HEK293 (cell line): ENCODE measurements at regions not wholly inside any gene's neighbourhood (a gene's known extent, or its start where the extent isn't known, plus 50 kb on each side); places are given as distances from the start of the nearest gene placed in this dataset.

Source experiments
- FEZF1 ChIP-seq: fragments of 450-650 bp; formaldehyde crosslinking; IDR thresholded peaks from 2 replicates; pipeline ENCODE4 v1.5.1; 2016; ENCODE audit warnings: missing biosample characterization, missing genetic modification characterization
- KLF10 ChIP-seq: fragments of 450-650 bp; IDR thresholded peaks from 2 replicates; pipeline ENCODE4 v1.5.1; 2018; ENCODE audit warnings: missing biosample characterization, mild to moderate bottlenecking, missing genetic modification characterization
- KLF16 ChIP-seq: fragments of 450-650 bp; formaldehyde crosslinking; IDR thresholded peaks from 2 replicates; pipeline ENCODE4 v1.5.1; 2017; ENCODE audit warnings: missing biosample characterization, missing genetic modification characterization
- KLF8 ChIP-seq: fragments of 450-650 bp; formaldehyde crosslinking; IDR thresholded peaks from 2 replicates; pipeline ENCODE4 v1.5.1; 2016; ENCODE audit warnings: missing biosample characterization, missing genetic modification characterization
- PRDM1 ChIP-seq: fragments of 450-650 bp; formaldehyde crosslinking; IDR thresholded peaks from 2 replicates; pipeline ENCODE4; 2016; ENCODE audit warnings: missing biosample characterization, missing genetic modification characterization
- TRIM28 ChIP-seq: IDR thresholded peaks from 2 replicates; pipeline ENCODE4 v1.6.1; 2011; ENCODE audit warnings: low read length, control low read depth, borderline replicate concordance
- ZBTB17 ChIP-seq: fragments of 450-650 bp; formaldehyde crosslinking; IDR thresholded peaks from 2 replicates; pipeline ENCODE4 v1.5.1; 2016; ENCODE audit warnings: missing biosample characterization, missing genetic modification characterization
- ZBTB8A ChIP-seq: fragments of 450-650 bp; formaldehyde crosslinking; IDR thresholded peaks from 2 replicates; pipeline ENCODE4 v1.5.1; 2016; ENCODE audit warnings: missing biosample characterization, missing genetic modification characterization
- ZNF112 ChIP-seq: fragments of 450-650 bp; formaldehyde crosslinking; IDR thresholded peaks from 2 replicates; pipeline ENCODE4 v1.5.0; 2017; ENCODE audit warnings: missing biosample characterization, missing genetic modification characterization
- ZNF184 ChIP-seq: fragments of 450-650 bp; IDR thresholded peaks from 2 replicates; pipeline ENCODE4 v1.5.1; 2018; ENCODE audit warnings: missing biosample characterization, mild to moderate bottlenecking, missing genetic modification characterization
- ZNF19 ChIP-seq: fragments of 450-650 bp; formaldehyde crosslinking; IDR thresholded peaks from 2 replicates; pipeline ENCODE4; 2016; ENCODE audit warnings: missing biosample characterization, missing genetic modification characterization, low read depth
- ZNF223 ChIP-seq: fragments of 450-650 bp; formaldehyde crosslinking; IDR thresholded peaks from 2 replicates; pipeline ENCODE4 v1.5.1; 2016; ENCODE audit warnings: missing biosample characterization, missing genetic modification characterization
- ZNF239 ChIP-seq: fragments of 450-650 bp; formaldehyde crosslinking; IDR thresholded peaks from 2 replicates; pipeline ENCODE4 v1.5.1; 2016; ENCODE audit warnings: missing biosample characterization, missing genetic modification characterization
- ZNF510 ChIP-seq: fragments of 450-650 bp; formaldehyde crosslinking; IDR thresholded peaks from 2 replicates; pipeline ENCODE4 v1.5.1; 2018; ENCODE audit warnings: mild to moderate bottlenecking, missing genetic modification characterization, missing biosample characterization; ENCODE audit not compliant: insufficient replicate concordance
- ZNF521 ChIP-seq: fragments of 450-650 bp; formaldehyde crosslinking; IDR thresholded peaks from 2 replicates; pipeline ENCODE4 v1.5.1; 2017; ENCODE audit warnings: missing biosample characterization, mild to moderate bottlenecking, missing genetic modification characterization
- ZNF660 ChIP-seq: fragments of 450-650 bp; IDR thresholded peaks from 2 replicates; pipeline ENCODE4 v1.5.1; 2018; ENCODE audit warnings: missing biosample characterization, mild to moderate bottlenecking, missing genetic modification characterization
- ZNF843 ChIP-seq: fragments of 450-650 bp; formaldehyde crosslinking; IDR thresholded peaks from 2 replicates; pipeline ENCODE4 v1.5.1; 2016; ENCODE audit warnings: missing biosample characterization, missing genetic modification characterization
- TF ChIP-seq, protein P1 (sequence below): fragments of 450-650 bp; formaldehyde crosslinking; IDR thresholded peaks from 2 replicates; pipeline ENCODE4 v1.5.1; 2016; ENCODE audit warnings: missing biosample characterization, missing genetic modification characterization, low read depth
- TF ChIP-seq, protein P2 (sequence below): fragments of 450-650 bp; formaldehyde crosslinking; conservative IDR thresholded peaks from 2 replicates; pipeline ENCODE4 v1.5.1; 2016; ENCODE audit warnings: low read depth, missing biosample characterization, missing genetic modification characterization
- TF ChIP-seq, protein P3 (sequence below): fragments of 450-650 bp; formaldehyde crosslinking; IDR thresholded peaks from 2 replicates; pipeline ENCODE4 v1.5.1; 2016; ENCODE audit warnings: missing biosample characterization, missing genetic modification characterization
- TF ChIP-seq, protein P4 (sequence below): sonication (generic); formaldehyde crosslinking; IDR thresholded peaks from 2 replicates; pipeline ENCODE4 v1.8.1; 2022; ENCODE audit warnings: mild to moderate bottlenecking, moderate library complexity, missing genetic modification reagents
- TF ChIP-seq, protein P5 (sequence below): fragments of 450-650 bp; formaldehyde crosslinking; IDR thresholded peaks from 2 replicates; pipeline ENCODE4 v1.5.1; 2016; ENCODE audit warnings: missing biosample characterization, missing genetic modification characterization
- TF ChIP-seq, protein P6 (sequence below): fragments of 450-650 bp; formaldehyde crosslinking; IDR thresholded peaks from 2 replicates; pipeline ENCODE4 v1.5.1; 2017; ENCODE audit warnings: missing biosample characterization, missing genetic modification characterization

DNA sequence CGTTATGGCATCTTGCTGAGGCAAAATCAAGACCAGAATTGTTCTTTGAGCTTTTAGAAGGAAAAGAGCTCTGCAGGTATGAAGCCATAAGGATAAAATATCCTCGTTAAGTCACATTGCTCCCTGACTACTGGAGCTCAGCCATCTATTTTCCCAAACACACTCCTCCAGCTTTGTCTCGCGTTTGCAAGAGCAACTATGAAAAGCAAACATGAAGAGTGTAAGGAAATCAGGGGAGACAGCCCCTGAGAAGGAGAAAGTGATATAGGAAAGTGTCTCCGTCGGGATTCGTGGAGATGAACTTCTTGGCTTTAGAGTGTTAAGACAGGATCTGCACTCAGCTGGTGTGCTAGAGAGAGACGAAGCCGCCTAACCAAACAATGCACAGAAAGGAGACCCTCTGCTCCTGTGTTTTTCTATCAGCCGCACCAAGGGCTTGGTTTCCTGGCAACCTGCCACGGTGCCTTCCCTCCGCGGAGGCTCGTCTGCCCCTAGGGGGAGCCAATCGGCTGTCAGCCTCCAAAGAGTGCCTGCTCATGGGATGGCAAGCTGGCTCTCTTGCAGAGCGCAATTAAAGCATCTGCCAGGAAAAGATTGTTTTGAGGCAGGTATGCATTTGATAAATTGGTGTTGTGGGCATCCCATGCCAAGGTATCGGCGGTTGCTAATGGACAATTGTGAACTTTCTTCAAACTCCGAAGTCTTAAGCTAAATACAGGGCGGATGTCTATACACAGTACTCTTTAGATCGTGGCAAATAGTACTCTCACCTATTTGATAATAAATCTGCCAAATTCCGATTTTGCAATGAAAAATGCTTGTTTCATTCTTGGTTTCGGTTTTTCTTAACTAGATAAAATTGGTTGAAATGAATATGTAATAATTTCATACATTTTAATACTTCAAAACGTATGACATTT, 603.2 kb downstream of the RNF144B start (continued):
- TF ChIP-seq, protein P1, sequence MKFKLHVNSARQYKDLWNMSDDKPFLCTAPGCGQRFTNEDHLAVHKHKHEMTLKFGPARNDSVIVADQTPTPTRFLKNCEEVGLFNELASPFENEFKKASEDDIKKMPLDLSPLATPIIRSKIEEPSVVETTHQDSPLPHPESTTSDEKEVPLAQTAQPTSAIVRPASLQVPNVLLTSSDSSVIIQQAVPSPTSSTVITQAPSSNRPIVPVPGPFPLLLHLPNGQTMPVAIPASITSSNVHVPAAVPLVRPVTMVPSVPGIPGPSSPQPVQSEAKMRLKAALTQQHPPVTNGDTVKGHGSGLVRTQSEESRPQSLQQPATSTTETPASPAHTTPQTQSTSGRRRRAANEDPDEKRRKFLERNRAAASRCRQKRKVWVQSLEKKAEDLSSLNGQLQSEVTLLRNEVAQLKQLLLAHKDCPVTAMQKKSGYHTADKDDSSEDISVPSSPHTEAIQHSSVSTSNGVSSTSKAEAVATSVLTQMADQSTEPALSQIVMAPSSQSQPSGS (tag by site-specific recombination): no peak
- TF ChIP-seq, protein P2, sequence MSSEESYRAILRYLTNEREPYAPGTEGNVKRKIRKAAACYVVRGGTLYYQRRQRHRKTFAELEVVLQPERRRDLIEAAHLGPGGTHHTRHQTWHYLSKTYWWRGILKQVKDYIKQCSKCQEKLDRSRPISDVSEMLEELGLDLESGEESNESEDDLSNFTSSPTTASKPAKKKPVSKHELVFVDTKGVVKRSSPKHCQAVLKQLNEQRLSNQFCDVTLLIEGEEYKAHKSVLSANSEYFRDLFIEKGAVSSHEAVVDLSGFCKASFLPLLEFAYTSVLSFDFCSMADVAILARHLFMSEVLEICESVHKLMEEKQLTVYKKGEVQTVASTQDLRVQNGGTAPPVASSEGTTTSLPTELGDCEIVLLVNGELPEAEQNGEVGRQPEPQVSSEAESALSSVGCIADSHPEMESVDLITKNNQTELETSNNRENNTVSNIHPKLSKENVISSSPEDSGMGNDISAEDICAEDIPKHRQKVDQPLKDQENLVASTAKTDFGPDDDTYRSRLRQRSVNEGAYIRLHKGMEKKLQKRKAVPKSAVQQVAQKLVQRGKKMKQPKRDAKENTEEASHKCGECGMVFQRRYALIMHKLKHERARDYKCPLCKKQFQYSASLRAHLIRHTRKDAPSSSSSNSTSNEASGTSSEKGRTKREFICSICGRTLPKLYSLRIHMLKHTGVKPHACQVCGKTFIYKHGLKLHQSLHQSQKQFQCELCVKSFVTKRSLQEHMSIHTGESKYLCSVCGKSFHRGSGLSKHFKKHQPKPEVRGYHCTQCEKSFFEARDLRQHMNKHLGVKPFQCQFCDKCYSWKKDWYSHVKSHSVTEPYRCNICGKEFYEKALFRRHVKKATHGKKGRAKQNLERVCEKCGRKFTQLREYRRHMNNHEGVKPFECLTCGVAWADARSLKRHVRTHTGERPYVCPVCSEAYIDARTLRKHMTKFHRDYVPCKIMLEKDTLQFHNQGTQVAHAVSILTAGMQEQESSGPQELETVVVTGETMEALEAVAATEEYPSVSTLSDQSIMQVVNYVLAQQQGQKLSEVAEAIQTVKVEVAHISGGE: no peak
- TF ChIP-seq ZNF184 (no peak), KLF16 (tag by site-specific recombination) (no peak), PRDM1 (tag by site-specific recombination) (0 out of 2 replicates have a peak, but pooled peaks have one; percentile 30), KLF10 (tag by site-specific recombination) (no peak), ZNF510 (tag by site-specific recombination) (no peak), TRIM28 (peak; percentile 60; the same call in 1 of the 2 replicates), ZNF223 (no peak), ZNF843 (tag by site-specific recombination) (no peak), ZBTB17 (tag by site-specific recombination) (peak; percentile 23; the same call in 1 of the 2 replicates), ZNF19 (tag by site-specific recombination) (no peak), ZBTB8A (tag by site-specific recombination) (no peak), ZNF660 (tag by site-specific recombination) (peak; percentile 89; the same call in 1 of the 2 replicates), ZNF239 (tag by site-specific recombination) (no peak), FEZF1 (tag by site-specific recombination) (no peak), ZNF112 (no peak), ZNF521 (tag by site-specific recombination) (no peak), KLF8 (tag by site-specific recombination) (no peak)
- TF ChIP-seq, protein P3, sequence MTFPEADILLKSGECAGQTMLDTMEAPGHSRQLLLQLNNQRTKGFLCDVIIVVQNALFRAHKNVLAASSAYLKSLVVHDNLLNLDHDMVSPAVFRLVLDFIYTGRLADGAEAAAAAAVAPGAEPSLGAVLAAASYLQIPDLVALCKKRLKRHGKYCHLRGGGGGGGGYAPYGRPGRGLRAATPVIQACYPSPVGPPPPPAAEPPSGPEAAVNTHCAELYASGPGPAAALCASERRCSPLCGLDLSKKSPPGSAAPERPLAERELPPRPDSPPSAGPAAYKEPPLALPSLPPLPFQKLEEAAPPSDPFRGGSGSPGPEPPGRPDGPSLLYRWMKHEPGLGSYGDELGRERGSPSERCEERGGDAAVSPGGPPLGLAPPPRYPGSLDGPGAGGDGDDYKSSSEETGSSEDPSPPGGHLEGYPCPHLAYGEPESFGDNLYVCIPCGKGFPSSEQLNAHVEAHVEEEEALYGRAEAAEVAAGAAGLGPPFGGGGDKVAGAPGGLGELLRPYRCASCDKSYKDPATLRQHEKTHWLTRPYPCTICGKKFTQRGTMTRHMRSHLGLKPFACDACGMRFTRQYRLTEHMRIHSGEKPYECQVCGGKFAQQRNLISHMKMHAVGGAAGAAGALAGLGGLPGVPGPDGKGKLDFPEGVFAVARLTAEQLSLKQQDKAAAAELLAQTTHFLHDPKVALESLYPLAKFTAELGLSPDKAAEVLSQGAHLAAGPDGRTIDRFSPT (tag by site-specific recombination): no peak
- TF ChIP-seq, protein P4, sequence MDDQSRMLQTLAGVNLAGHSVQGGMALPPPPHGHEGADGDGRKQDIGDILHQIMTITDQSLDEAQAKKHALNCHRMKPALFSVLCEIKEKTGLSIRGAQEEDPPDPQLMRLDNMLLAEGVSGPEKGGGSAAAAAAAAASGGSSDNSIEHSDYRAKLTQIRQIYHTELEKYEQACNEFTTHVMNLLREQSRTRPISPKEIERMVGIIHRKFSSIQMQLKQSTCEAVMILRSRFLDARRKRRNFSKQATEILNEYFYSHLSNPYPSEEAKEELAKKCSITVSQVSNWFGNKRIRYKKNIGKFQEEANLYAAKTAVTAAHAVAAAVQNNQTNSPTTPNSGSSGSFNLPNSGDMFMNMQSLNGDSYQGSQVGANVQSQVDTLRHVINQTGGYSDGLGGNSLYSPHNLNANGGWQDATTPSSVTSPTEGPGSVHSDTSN (CRISPR knock-in tag): no peak
- TF ChIP-seq, protein P5, sequence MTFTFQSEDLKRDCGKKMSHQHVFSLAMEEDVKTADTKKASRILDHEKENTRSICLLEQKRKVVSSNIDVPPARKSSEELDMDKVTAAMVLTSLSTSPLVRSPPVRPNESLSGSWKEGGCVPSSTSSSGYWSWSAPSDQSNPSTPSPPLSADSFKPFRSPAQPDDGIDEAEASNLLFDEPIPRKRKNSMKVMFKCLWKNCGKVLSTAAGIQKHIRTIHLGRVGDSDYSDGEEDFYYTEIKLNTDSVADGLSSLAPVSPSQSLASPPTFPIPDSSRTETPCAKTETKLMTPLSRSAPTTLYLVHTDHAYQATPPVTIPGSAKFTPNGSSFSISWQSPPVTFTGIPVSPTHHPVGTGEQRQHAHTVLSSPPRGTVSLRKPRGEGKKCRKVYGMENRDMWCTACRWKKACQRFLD (tag by site-specific recombination): no peak
- TF ChIP-seq, protein P6, sequence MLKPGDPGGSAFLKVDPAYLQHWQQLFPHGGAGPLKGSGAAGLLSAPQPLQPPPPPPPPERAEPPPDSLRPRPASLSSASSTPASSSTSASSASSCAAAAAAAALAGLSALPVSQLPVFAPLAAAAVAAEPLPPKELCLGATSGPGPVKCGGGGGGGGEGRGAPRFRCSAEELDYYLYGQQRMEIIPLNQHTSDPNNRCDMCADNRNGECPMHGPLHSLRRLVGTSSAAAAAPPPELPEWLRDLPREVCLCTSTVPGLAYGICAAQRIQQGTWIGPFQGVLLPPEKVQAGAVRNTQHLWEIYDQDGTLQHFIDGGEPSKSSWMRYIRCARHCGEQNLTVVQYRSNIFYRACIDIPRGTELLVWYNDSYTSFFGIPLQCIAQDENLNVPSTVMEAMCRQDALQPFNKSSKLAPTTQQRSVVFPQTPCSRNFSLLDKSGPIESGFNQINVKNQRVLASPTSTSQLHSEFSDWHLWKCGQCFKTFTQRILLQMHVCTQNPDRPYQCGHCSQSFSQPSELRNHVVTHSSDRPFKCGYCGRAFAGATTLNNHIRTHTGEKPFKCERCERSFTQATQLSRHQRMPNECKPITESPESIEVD (tag by site-specific recombination): no peak
